HG02840 (cell line): ENCODE measurements at regions not wholly inside any gene's neighbourhood (a gene's known extent, or its start where the extent isn't known, plus 50 kb on each side); places are given as distances from the start of the nearest gene placed in this dataset.
"Not testable (repeated sequence)": the region's sequence is repeated elsewhere in the genome, so short reads cannot be mapped to it uniquely, and the experiment has no call there.

Source experiments
- ATAC-seq: cut with Tn5 transposase; IDR thresholded peaks from one replicate; pipeline ENCODE4 v1.9.1; 2021; ENCODE audit warnings: mild to moderate bottlenecking, moderate library complexity, moderate number of reproducible peaks; ENCODE audit not compliant: unreplicated experiment, low FRiP score

DNA sequence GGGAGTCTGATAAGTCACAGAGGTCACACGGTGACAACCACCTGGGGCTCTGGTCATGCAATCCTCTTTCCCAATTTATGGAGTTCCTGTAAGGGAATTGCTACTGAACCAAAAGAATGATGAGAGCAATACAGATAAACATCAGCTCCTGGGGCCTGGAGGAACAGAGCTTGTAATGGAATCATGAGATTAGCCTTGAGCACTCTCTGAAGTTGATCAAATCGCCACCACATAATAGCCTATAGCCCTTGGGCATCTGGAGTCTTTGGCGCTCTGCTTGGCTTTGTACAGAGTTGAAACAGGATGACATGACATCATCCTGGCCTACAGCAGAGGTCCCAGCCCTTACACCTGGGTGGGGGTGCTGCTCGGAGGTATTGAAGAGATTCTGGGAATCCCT, 154.3 kb upstream of the DTNBP1 start:
- ATAC-seq, result no peak

DNA sequence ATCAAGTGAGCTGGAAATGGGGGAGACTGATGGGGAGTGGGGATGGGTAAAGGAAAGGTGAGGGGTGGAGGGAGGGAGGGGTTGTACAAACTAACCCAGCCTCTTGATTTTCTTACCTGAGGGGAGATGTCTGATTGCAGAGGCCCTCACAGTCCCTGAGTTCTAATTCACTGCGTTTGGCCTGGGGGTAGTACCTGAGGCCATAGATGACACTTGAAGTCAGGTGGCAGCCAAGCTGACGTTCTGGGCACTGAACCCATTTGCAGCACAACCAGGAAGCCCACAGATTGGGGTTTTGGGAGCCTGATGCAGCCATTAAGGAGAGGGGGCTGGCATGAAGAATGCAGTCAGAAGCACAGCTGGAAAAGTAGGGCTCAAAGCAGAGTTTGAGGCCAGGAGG, 153.8 kb upstream of the DTNBP1 start:
- ATAC-seq, result no peak

DNA sequence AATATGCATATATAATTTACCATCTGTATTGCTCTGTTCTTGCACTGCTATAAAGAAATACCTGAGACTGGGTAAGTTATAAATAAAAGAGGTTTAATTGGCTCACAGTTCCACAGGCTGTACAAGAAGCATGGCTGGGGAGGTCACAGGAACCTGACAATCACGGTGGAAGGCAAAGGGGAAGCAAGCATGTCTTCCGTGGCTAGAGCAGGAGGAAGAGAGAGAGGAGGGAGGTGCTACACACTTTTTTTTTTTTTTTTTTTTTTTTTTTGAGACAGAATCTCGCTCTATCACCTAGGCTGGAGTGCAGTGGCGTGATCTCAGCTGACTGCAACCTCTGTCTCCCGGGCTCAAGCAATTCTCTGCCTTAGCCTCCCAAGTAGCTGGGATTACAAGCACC, 150.9 kb upstream of the DTNBP1 start:
- ATAC-seq, result not testable (repeated sequence)

DNA sequence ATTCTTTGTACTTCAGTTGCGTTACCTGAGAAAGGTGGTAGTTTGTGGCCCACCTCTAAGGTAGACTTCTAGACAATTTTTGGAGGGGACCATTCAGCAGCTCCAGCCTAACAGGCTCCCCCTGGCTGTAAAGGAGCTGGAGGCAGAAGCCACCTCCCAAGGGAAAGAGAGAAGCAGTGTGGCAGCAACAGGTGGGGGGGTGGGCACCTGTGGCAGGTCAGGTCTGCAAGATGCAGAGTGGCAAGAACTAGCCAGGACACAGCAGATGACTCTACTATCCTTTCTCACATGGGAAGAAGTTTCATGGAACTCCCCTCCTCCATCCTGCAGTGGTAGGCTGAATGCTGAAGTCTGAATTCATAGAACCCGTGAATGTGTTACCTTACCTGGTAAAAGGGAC, 148.3 kb upstream of the DTNBP1 start:
- no peak for ATAC-seq

DNA sequence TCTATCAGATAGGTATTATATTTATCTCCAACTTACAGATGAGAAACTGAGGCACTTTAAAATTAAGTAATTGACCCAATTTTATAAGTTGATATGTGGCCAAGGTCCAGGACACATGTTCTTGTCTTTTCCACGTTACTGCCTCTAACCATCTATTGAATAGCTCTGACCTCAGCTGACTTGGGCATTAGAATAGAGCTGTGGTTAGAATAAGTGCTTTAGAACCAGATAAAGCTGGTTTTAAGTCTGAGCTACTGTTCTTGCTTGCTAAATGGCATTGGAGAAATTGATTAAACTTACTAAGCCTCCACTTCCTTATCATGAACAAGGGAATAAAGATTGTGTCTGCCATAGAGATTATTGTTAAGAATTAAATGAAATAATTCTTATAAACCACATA, 147.8 kb upstream of the DTNBP1 start:
- ATAC-seq, result no peak

DNA sequence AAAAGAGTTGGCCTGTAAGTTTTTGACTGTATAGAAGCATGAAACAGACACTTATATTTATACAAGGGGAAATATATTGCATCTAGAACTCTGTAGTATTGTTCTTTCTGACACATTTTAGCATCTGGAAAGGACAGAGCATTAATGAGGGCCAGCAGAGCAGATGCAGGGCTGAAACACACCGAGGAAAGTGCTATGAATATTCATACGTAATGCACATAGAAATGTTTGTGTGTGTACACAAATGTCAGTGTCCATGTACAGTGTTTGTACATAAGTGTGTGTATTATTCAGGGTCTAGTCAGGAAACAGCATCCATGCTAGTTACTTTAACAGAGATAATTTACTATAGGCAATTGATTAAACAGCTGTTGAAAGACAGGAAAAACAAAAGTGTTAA, 146.5 kb upstream of the DTNBP1 start:
- ATAC-seq, result no peak

DNA sequence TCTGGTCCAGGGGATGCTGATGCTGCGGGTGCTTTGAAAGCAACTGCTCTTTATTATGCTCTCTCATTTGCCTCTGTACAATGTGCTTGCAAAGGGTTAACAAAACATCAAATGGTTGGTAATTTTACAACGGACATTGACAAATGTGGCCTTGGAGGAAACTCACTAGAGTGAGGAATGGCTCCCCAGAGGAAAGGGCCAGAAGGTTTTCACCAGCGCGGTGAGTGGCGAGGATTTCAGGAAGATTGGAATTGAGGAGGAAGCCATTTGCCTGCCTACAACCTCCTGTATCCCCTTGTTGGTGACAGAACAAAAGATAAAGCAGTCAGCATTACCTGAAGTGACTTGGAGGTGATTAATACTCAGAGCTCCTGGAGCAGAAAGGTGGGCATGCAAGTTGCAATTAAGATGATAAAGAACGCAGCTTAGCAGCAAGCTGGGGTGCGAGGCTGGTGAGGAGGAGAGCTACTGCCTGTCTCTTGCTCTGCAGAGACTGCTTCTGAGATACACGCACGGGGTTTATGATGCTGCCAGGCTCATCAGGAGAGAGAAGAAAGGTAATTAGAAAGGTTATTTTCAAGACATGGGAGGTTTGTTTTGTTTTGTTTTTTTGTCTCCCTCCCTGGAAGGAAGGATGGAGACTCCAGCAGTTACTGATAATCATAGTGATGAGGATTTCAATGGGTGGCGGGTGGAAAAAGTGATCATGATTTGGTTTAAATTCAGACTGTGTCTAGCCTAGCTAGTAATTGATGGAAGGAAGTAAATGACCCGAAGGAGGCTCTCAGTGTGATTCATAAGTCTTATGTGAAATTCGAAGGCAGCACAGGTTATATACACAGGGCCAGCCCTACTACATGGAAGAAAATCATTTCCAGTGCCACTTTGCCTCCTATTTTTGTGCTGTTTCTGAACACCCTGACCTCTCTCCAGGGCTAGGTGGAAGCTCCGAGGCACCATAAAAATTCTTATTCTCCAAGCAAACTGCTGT, 141.6 kb upstream of the DTNBP1 start:
- no peak for ATAC-seq

DNA sequence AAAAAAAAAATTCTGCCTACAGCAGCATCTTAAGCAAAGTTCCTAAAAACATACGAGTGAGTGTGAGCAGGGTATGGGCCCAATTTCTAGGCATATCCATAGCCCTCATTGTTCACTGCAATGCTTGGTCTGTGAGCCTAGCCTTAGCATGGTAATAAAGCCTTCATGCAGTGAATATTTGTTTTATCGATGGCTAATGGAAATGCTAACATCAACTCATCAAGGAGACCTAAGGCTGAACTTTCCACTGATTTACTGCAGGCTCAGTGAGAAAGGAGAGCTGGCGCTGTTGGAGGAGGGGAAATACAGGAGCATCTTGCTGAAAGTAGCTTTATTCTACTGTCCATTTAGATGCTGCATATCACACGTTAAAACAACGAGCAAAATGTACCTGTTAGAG, 139.6 kb upstream of the DTNBP1 start:
- ATAC-seq, result no peak

DNA sequence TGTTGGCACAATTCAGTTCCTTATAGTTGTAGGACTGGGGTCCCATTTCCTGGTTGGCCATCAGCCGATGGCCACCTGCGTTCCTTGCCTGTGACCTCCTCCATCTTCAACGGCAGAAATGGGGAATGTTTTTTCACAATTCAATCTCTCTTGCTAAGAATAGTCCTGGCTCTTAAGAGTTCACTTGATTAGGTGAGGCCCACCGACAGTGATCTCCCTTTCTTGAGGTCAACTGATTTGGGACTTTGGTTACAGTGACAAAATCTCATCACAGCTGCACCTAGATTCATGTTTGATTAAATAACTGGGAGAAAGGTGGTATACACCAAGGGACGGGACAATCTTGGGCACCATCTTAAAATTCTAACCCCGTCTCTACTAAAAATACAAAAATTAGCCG, 139.1 kb upstream of the DTNBP1 start:
- ATAC-seq, result no peak

DNA sequence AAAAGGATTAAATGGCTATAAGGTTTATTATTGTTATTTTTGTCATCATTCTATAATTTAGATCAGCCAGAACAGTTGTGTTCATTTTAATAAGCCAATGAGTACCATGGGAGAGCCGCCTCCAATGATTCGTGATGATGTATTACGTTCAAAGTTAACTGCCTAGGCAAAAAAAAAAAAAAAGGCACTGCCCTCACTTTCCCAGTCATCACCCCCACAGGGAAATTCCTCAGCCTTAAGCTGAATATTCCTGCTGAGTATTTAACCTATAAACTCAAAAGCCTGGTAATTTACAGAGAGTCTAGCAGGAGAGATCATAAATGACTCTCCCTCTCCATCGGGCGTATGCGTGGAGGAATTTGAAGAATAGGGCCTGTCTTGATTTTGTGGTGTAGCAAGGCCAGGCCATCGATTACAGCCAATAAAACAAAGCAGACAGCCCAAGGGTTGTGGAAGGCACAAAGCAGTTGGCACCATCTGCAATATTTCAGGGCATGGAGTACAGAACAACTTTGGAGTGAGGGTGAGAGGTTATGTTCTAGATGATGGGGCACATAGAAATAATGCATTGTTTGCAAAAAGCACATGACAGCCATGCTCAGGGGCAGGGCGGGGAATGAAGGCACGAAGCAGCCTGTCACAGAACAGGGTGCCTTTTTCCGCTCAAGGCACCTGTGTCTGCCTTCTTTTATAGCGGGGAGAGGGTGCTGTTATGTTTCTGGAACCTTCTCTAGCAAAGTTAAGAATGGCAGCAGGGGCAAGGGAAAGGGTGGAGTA, 138.2 kb upstream of the DTNBP1 start:
- no peak for ATAC-seq

DNA sequence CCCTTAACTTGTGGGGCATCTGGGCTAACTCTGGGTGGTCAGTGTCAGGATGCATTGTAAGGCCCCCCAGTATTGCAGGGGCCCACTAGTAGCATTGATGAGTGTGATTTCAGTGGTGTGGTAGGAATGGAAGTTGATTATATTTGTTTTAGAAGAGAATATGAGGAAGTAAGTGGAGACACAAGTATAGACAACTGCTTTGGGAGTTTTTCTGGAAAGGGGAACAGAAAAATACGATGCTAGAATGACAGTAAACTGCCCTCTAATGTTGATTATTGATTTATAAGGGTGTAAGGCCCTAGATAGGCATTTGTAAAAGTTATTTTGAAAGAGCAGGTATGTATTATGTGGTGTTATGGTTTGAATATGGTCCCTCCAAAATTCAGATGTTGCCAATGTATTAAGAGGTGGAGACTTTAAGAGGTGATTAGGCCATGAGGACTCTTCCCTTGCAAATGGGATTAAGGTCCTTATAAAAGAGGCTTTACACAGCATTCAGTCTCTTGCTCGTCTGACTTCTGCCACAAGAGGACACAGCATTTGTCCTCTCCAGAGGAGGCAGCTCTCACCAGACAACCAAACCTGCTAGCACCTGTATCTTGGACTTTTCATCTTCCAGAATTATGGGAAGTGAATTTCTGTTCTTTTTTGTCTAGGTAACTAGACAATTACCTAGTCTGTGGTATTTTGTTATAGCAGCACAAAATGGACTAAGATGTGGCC, 135.9 kb upstream of the DTNBP1 start:
- no peak for ATAC-seq

DNA sequence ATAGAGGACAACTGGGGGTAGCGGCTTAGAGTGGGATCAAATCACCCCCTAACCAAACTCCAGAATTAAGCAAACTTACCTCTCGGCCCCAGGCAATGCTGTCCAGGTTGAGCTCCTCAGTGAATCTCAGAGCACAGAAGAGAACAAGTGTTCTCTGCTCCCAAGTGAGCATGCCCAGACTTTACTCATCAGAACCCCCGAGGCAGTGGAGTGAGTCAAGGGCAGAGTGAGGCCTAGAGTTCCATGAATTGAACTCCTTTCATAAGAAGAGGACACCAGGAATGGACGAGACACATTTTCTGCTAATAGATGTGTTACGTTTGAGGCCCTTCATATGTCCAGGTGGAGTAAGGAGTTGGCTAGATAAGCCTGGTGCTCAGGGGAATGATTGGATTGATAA, 134.0 kb upstream of the DTNBP1 start:
- ATAC-seq, result no peak

DNA sequence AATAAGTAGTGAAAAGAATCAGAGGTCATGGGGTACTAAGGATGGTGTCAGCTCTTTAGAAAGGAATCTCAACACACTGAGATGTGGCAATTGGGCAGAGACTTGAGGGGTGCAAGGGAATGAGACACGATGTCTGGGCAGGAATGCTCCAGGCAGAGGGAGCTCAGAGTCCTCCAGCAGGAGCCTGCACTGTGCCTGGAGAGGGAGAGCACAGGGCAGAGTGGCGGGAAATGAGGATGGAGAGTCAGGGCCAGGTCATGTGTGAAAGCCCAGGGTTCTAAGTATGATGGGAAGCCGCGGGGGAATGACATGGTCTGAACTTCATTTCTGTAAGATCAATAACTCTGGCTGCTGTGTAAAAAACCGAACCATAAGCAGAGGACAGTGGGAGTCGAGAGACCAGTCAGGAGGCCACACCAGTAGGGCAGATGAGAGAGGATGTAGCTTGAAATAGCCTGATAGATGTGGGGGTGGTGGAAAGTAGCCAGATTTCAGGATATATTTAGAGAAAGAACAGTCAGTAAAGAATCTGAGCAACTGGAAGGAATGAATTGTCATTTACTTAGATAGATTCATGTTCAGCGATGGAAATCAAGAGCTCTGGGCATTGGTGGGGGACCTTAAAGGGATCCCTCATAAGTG, 133.4 kb upstream of the DTNBP1 start:
- no peak for ATAC-seq

DNA sequence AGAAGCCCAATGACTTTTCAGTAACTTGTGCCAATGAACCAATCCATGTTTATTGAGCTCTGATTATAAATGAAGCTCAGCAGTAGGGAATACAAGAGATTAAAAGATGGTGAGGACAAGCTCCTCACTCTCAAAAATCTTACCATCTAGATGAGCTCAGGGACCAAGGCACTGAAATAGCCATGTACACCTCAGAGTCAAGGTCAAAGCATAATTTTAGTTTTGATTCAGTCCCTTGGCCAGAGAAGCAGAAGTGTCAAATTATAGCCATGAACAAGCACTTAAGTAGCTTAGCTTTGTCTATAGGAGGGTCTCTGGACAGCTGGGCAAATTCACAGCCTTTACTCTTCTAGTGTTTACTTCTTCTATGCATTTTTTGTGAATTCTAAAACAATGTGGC, 131.0 kb upstream of the DTNBP1 start:
- no peak for ATAC-seq

DNA sequence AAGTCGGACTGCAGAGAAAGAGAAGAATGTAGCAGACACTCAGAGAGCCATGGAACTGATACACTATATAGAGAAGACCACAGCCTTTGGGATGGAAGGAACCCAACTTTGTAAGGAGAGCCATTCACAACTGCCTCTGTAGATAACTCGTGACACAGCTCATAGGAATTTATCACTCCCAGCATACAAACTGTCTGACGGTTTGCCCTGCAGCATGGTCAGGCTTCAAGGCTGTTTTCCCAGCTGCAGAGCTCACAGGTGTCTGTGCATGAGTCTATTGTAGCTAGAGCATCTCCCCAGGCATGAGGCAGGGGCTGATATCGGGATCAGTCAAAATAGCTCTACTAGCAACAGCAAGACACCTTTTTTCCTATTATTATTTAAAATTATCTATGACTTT, 130.5 kb upstream of the DTNBP1 start:
- no peak for ATAC-seq

DNA sequence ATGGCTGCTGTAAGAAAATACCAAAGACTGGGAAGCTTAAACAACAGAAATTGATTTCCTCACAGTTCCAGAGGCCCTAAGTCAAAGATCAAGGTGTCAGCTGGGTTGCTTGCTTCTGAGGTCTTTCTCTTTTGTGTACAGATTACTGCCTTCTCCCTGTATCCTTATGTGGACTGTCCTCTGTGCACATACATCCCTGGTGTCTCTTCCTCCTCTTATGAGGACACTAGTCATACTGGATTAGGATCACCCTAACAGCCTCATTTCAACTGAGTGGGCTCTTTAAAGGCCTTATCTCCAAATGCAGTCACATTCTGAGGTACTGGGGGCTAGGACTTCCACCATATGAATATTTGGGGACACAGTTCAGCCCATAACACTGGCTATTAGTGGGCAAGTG, 130.0 kb upstream of the DTNBP1 start:
- ATAC-seq, result no peak

DNA sequence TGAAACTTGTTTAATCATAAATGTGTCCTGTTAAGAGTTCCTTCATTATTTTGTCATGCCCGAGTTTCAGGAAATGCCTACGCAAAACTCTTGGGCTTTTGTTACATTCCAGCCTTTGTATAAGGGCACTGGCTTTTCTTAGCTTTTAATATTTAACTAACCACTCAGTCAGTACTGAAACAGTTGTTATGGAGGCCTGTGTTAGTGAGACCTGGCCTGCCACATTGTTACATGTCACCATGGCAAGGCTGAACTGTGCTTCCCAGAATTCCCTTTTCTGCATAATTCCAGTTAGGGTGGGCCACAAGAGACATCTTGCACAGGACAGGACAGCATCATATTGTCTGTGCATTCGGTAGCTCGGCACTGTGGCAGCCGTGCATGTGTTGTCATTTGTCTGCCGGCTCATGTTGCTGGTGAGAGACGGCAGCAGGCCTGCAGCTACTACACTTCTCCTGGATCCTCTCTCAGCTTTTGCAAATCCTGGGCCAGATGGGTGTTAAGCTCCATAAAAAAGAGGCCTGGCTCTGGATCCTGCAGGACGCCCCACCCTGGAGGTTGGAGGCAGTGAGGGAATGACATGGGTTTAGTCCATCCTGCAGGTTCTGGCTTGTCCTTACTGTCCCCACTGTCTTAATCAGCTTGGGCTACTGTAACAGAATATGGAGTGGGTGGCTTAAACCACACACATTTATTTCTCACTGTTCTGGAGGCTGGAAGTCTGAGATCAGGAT, 128.8 kb upstream of the DTNBP1 start:
- ATAC-seq, result no peak

DNA sequence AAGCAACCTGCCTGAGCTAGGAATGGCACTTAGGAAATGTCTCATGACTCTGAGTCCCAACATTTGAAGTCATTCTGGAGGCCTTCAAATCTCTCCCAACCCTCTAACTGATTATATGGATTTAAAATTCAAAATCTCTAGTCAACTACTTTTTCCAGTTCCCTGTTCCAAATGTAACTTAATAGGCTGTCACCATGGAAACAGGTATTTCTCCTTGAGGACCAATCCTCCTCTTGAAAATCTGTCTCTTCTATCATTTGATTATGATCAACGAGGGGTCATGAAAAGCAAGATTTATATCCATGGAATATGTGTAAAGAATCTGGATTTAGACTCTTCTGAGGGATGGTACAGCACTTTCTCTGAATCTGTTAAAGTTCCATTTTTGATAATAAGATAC, 127.3 kb upstream of the DTNBP1 start:
- ATAC-seq, result no peak

DNA sequence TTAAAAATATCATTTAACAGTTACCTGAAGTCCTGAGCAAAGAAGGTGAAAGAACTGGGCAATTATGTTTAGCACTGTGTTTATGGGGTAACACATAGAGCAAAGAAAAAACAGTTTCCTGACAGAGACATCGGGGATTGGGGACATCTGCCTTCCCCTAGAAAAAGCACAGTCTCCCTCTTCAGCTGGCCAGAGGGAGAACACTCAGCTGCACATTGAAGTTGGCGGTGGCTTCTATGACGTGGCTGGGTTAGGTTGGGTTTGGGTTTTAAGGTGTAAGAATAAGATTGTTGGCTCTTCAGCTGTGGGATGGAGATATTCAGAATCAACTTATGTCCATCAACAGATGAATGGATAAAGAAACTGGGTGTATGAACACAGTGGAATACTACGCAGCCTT, 124.0 kb upstream of the DTNBP1 start:
- ATAC-seq, result no peak

DNA sequence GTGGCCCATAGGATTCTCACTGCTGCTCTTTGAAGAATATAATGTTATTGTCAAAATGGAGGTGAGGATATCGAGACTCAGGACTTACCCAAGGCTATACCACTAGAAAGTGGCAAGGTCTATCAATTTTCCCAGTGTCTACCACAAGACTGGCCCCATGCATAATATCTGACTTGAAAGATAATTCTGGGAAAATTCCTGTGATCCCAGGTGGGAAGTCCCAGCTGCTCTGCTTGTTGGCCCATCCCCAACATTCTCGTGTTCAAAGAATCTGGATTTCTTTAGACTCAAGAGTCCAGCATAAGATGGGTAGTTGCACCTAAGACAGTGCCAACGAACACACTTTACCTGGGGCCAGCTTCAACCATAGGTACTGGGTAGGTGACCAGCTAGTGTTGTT, 120.7 kb upstream of the DTNBP1 start:
- no peak for ATAC-seq
